Prostate gland (tissue), 2 donors: ENCODE measurements at regions not wholly inside any gene's neighbourhood (a gene's known extent, or its start where the extent isn't known, plus 50 kb on each side); places are given as distances from the start of the nearest gene placed in this dataset.

Experiments
- CTCF ChIP-seq, 4 experiments: fragments of 200-600 bp in 2 of 4; fragments of 450-650 bp in 2 of 4; sonication (generic) in 2 of 4; IDR thresholded peaks; 1 replicate in 3 of 4; 2 replicates in 1 of 4; pipeline ENCODE4 v1.5.1; 2016 to 2019; ENCODE audit warnings: antibody characterized with exemption in 4 of 4, mild to moderate bottlenecking in 2 of 4, moderate library complexity in 2 of 4
- POLR2A ChIP-seq: fragments of 450-650 bp; IDR thresholded peaks from one replicate; pipeline ENCODE4 v1.6.1; 2016; ENCODE audit warnings: antibody characterized with exemption, mild to moderate bottlenecking
- POLR2AphosphoS5 ChIP-seq: sonication (generic); formaldehyde crosslinking; IDR thresholded peaks from one replicate; pipeline ENCODE4 v1.6.1; 2017; ENCODE audit warnings: antibody characterized with exemption

DNA sequence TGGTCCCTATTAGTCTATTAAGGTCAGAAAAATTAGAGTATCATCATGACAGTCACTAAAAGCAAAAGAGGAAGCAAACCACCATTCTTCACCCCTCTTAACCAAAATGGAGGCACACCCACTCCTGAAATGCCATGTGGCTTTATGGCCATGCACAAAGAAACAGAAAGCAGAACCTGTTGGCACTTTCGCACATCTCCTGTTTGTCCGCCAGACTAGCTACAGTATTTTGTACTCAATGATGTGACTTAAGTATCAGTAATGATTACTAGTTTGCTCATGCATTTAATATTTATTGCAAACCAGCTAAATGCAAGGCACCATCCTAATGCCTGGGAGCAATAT is 70.2 kb upstream of the GNAO1 start:
- TF ChIP-seq CTCF (IDR thresholded peaks at IDR 0.05) (no peak), POLR2AphosphoS5 (no peak), POLR2A (no peak)
